ENCODE measurements at regions not wholly inside any gene's neighbourhood (a gene's known extent, or its start where the extent isn't known, plus 50 kb on each side); places are given as distances from the start of the nearest gene placed in this dataset.

DNA sequence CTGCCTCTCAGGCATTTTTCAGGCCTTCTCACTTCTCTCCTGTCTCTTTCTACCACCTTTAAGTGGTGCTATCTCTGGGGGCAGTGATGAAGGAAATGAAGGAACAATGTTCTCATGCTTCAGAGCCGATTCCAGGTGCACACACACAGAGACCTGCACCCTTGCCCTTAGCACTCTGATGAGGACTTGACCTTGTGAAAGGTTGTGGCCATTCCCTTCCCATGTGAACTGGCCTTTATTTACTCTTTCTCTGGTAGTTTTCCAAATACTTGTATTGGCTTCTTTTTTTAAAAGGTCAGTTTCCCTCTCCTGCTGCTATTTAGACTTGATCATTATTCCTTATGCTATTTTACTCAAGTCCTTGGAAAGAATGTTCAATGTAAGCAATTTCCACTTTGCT is 188.6 kb downstream of the MDFIC start:
- TF ChIP-seq, protein P1, sequence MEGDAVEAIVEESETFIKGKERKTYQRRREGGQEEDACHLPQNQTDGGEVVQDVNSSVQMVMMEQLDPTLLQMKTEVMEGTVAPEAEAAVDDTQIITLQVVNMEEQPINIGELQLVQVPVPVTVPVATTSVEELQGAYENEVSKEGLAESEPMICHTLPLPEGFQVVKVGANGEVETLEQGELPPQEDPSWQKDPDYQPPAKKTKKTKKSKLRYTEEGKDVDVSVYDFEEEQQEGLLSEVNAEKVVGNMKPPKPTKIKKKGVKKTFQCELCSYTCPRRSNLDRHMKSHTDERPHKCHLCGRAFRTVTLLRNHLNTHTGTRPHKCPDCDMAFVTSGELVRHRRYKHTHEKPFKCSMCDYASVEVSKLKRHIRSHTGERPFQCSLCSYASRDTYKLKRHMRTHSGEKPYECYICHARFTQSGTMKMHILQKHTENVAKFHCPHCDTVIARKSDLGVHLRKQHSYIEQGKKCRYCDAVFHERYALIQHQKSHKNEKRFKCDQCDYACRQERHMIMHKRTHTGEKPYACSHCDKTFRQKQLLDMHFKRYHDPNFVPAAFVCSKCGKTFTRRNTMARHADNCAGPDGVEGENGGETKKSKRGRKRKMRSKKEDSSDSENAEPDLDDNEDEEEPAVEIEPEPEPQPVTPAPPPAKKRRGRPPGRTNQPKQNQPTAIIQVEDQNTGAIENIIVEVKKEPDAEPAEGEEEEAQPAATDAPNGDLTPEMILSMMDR (conservative IDR thresholded peaks at IDR 0.05; ENCODE audit: low read depth, low read length) = no peak
- no peak for TF ChIP-seq EZH2 (IDR thresholded peaks at IDR 0.05; ENCODE audit: borderline replicate concordance, low read depth, low read length, poor library complexity, severe bottlenecking)

All from A673 (cell line).